K562 (cell line): ENCODE measurements at regions not wholly inside any gene's neighbourhood (a gene's known extent, or its start where the extent isn't known, plus 50 kb on each side); places are given as distances from the start of the nearest gene placed in this dataset.

ENCODE experiments used
- AFF1 ChIP-seq, 2 experiments: fragments of 450-650 bp; IDR thresholded peaks; 2 replicates each; pipeline ENCODE4 v1.6.1; 2018; ENCODE audit warnings: mild to moderate bottlenecking in 2 of 2, low read depth in 1 of 2; ENCODE audit not compliant: partially characterized antibody in 2 of 2
- FOXJ2 ChIP-seq: fragments of 200-800 bp; sonication (Bioruptor generic); IDR thresholded peaks from 2 replicates; pipeline ENCODE4 v1.6.1; 2016; ENCODE audit warnings: missing genetic modification characterization, missing compliant biosample characterization
- FOXO4 ChIP-seq: fragments of 450-650 bp; formaldehyde crosslinking; IDR thresholded peaks from 2 replicates; pipeline ENCODE4 v1.4.0; 2020; ENCODE audit warnings: mild to moderate bottlenecking, moderate library complexity
- LARP7 ChIP-seq: fragments of 450-650 bp; IDR thresholded peaks from 2 replicates; pipeline ENCODE4 v1.6.1; 2016
- MTA3 ChIP-seq: fragments of 450-650 bp; formaldehyde crosslinking; IDR thresholded peaks from 2 replicates; pipeline ENCODE4 v1.6.1; 2017; ENCODE audit warnings: mild to moderate bottlenecking, borderline replicate concordance
- NR0B1 ChIP-seq: fragments of 450-650 bp; IDR thresholded peaks from one replicate; pipeline ENCODE4 v1.6.1; 2018; ENCODE audit warnings: mild to moderate bottlenecking, moderate library complexity; ENCODE audit not compliant: partially characterized antibody
- SRF ChIP-seq, 2 experiments: fragments of 250-450, 450-650 bp in 1 of 2; sonication (Bioruptor Pico) in 1 of 2; sonication (generic) in 1 of 2; formaldehyde crosslinking; IDR thresholded peaks; 2 replicates each; pipeline versions ENCODE4 v1.5.0 to v1.5.1; 2020 to 2022; ENCODE audit warnings: mild to moderate bottlenecking in 1 of 2, missing genetic modification reagents in 1 of 2
- SRSF9 ChIP-seq: fragments of 200-400 bp; formaldehyde crosslinking; IDR thresholded peaks from 2 replicates; pipeline ENCODE4 v1.6.1; 2017; ENCODE audit warnings: low read depth, low read length, borderline replicate concordance
- ZBTB5 ChIP-seq: fragments of 450-650 bp; IDR thresholded peaks from 2 replicates; pipeline ENCODE4 v1.6.1; 2017; ENCODE audit warnings: antibody characterized with exemption
- ZNF76 ChIP-seq: fragments of 250-450 bp; sonication (Bioruptor Pico); IDR thresholded peaks from 2 replicates; pipeline ENCODE4 v1.4.0; 2020; ENCODE audit warnings: mild to moderate bottlenecking, moderate library complexity, borderline replicate concordance

GRCh38 chr17:45688353-45688752 lies 95.8 kb upstream of the CRHR1 start (continued):
- TF ChIP-seq ZBTB5 (no peak), FOXO4 (no peak), AFF1 (IDR thresholded peaks at IDR 0.05; ENCODE audit: low read depth in 1 of 2, partially characterized antibody in 2 of 2) (no peak), SRF (CRISPR knock-in tag; IDR thresholded peaks at IDR 0.05) (no peak), ZNF76 (CRISPR knock-in tag) (no peak), NR0B1 (no peak), SRSF9 (no peak), MTA3 (no peak), FOXJ2 (tag) (no peak), LARP7 (no peak)
